CD4-positive, alpha-beta T cell (primary cell): ENCODE measurements at regions not wholly inside any gene's neighbourhood (a gene's known extent, or its start where the extent isn't known, plus 50 kb on each side); places are given as distances from the start of the nearest gene placed in this dataset.

Experiments used
- ATAC-seq: fragments of 200-7000 bp; cut with Tn5 transposase; one replicate; pipeline ENCODE4 v1.10.0; 2022; ENCODE audit warnings: mild to moderate bottlenecking; ENCODE audit not compliant: poor library complexity
- CTCF ChIA-PET: fragments of 350-600 bp; sonication (Branson Sonifier 250); formaldehyde crosslinking; loops from one replicate; lab custom pipeline; 2021; ENCODE audit warnings: antibody characterized with exemption, inconsistent platforms; lab: Charles Lee
- POLR2A ChIA-PET: fragments of 350-600 bp; sonication (Branson Sonifier 250); formaldehyde crosslinking; loops from one replicate; lab custom pipeline; 2021; ENCODE audit warnings: antibody characterized with exemption, inconsistent platforms; lab: Charles Lee
- DNase-seq, 14 experiments: peaks; one replicate each; pipeline ENCODE4 v3.0.0-alpha.2; 2013 to 2020; ENCODE audit warnings: mixed read lengths in 2 of 14
- H3K27ac ChIP-seq, 2 donors: one replicate each; pipeline versions ENCODE4 v1.5.1 to v1.7.0; 2013; ENCODE audit warnings: low read length in 2 of 2, low read depth in 1 of 2, mild to moderate bottlenecking in 1 of 2
- H3K27me3 ChIP-seq, 2 experiments: 1 replicate in 1 of 2; 2 replicates in 1 of 2; pipeline versions ENCODE4 v1.6.1 to v1.7.0; 2013; ENCODE audit warnings: low read length in 2 of 2, control low read depth in 1 of 2, mild to moderate bottlenecking in 1 of 2, moderate library complexity in 1 of 2; ENCODE audit not compliant: insufficient read depth in 2 of 2, control insufficient read depth in 1 of 2
- H3K36me3 ChIP-seq: one replicate; pipeline ENCODE4 v1.6.1; 2013; ENCODE audit warnings: low read length, control low read depth; ENCODE audit not compliant: insufficient read depth
- H3K4me1 ChIP-seq: one replicate; pipeline ENCODE4 v1.6.1; 2013; ENCODE audit warnings: low read length, control low read depth; ENCODE audit not compliant: insufficient read depth
- H3K4me3 ChIP-seq: one replicate; pipeline ENCODE4 v1.5.1; 2013; ENCODE audit warnings: mild to moderate bottlenecking, low read length, moderate library complexity
- H3K9me3 ChIP-seq, 2 experiments: 1 replicate in 1 of 2; 2 replicates in 1 of 2; pipeline versions ENCODE4 v1.6.1 to v1.7.0; 2013; ENCODE audit warnings: low read length in 2 of 2, mild to moderate bottlenecking in 2 of 2, control low read depth in 1 of 2, moderate library complexity in 1 of 2; ENCODE audit not compliant: control insufficient read depth in 1 of 2, insufficient read depth in 1 of 2
- H3K27ac Mint-ChIP-seq: one replicate; pipeline ENCODE4 v1.8.0; 2020; ENCODE audit warnings: mixed read lengths
- H3K27me3 Mint-ChIP-seq: one replicate; pipeline ENCODE4 v1.8.0; 2021; ENCODE audit warnings: mixed read lengths
- H3K36me3 Mint-ChIP-seq: one replicate; pipeline ENCODE4 v1.8.0; 2021; ENCODE audit warnings: low read depth, mixed read lengths
- H3K4me1 Mint-ChIP-seq: one replicate; pipeline ENCODE4 v1.8.0; 2021; ENCODE audit warnings: low read depth, mixed read lengths
- H3K4me3 Mint-ChIP-seq: one replicate; pipeline ENCODE4 v1.8.0; 2020; ENCODE audit warnings: mild to moderate bottlenecking, mixed read lengths
- H3K9me3 Mint-ChIP-seq: one replicate; pipeline ENCODE4 v1.8.0; 2020; ENCODE audit warnings: mixed read lengths
- CTCF ChIP-seq: fragments of 200-600 bp; IDR thresholded peaks from one replicate; pipeline ENCODE4 v1.8.0; 2022; ENCODE audit warnings: antibody characterized with exemption, mild to moderate bottlenecking
- intact Hi-C, 2 experiments: fragments of 100-400 bp; cut with DNase I in 1 of 2; cut with micrococcal nuclease in 1 of 2; formaldehyde crosslinking; loops; one replicate each; pipeline versions ENCODE4 v1.15.1 to v1.9.0; 2023 to 2025; cut with DNase I, micrococcal nuclease

GRCh38 chr4:96379524-96379923 is 539.6 kb downstream of the PDHA2 start:
- no peak for TF ChIP-seq CTCF
- intact Hi-C loops: no loop called here
- H3K4me3 Mint-ChIP-seq: no peak overlapping the region
- ChIA-PET CTCF (no interaction called here), POLR2A (interaction anchor here (0.6 kb wide), 1 partner anchor 13 kb away, joined by 3 read pairs; no protein-coding TSS in a partner anchor)
- no peak for ATAC-seq
- H3K36me3 Mint-ChIP-seq: no peaks in the 10 kb centered on the region
- Histone ChIP-seq H3K4me1 (no peaks in the 10 kb centered on the region), H3K27me3 (no peaks in the 10 kb centered on the region), H3K9me3 (peaks cover 0 to 2% of the 10 kb centered on the region in 2 experiments), H3K27ac (no peak overlapping the region), H3K36me3 (no peaks in the 10 kb centered on the region), H3K4me3 (no peak overlapping the region)
- DNase-seq: no peak
- H3K27ac Mint-ChIP-seq: no peak overlapping the region
- no peaks in the 10 kb centered on the region for H3K27me3 Mint-ChIP-seq
- peaks cover 5% of the 10 kb centered on the region for H3K9me3 Mint-ChIP-seq
- no peaks in the 10 kb centered on the region for H3K4me1 Mint-ChIP-seq

- intact Hi-C loops: no loop called here
- peaks cover 0 to 5% of the 10 kb centered on the region in 2 experiments for H3K9me3 ChIP-seq
- no peaks in the 10 kb centered on the region for H3K27me3 Mint-ChIP-seq
- no peaks in the 10 kb centered on the region for H3K36me3 ChIP-seq
- no peaks in the 10 kb centered on the region for H3K4me1 Mint-ChIP-seq
- H3K4me3 Mint-ChIP-seq: no peak overlapping the region
- H3K36me3 Mint-ChIP-seq: no peaks in the 10 kb centered on the region
- no peak for TF ChIP-seq CTCF
- ATAC-seq (no peak), DNase-seq (no peak)
- CTCF ChIA-PET: no interaction called here
- H3K27ac Mint-ChIP-seq: no peak overlapping the region
- no peaks in the 10 kb centered on the region for H3K27me3 ChIP-seq
- no peak overlapping the region for H3K27ac ChIP-seq
- POLR2A ChIA-PET: no interaction called here
- H3K4me1 ChIP-seq: no peaks in the 10 kb centered on the region
- H3K9me3 Mint-ChIP-seq: peaks cover 2% of the 10 kb centered on the region
- H3K4me3 ChIP-seq: no peak overlapping the region
Observed at GRCh38 chr4:96380106-96380505, 540.2 kb downstream of the PDHA2 start.

- Histone ChIP-seq H3K27me3 (no peaks in the 10 kb centered on the region), H3K4me1 (no peaks in the 10 kb centered on the region), H3K9me3 (peaks cover 0 to 5% of the 10 kb centered on the region in 2 experiments), H3K36me3 (no peaks in the 10 kb centered on the region), H3K4me3 (no peak overlapping the region), H3K27ac (no peak overlapping the region)
- peaks cover 2% of the 10 kb centered on the region for H3K9me3 Mint-ChIP-seq
- POLR2A ChIA-PET: no interaction called here
- H3K4me3 Mint-ChIP-seq: no peak overlapping the region
- H3K27me3 Mint-ChIP-seq: no peaks in the 10 kb centered on the region
- no peak overlapping the region for H3K27ac Mint-ChIP-seq
- DNase-seq (no peak), ATAC-seq (no peak)
- TF ChIP-seq CTCF: no peak
- H3K4me1 Mint-ChIP-seq: no peaks in the 10 kb centered on the region
- intact Hi-C loops: no loop called here
- no peaks in the 10 kb centered on the region for H3K36me3 Mint-ChIP-seq
- CTCF ChIA-PET: no interaction called here
Observed at GRCh38 chr4:96383349-96383748, 543.5 kb downstream of the PDHA2 start.
